ENCODE measurements at regions not wholly inside any gene's neighbourhood (a gene's known extent, or its start where the extent isn't known, plus 50 kb on each side); places are given as distances from the start of the nearest gene placed in this dataset.

GRCh38 chr15:81471151-81471550 lies 97.1 kb upstream of the TMC3 start:
- CTCF ChIA-PET: interaction anchor here (1.4 to 2.4 kb wide), 2 partner anchors 10 to 62 kb away, joined by 3 to 17 read pairs; no protein-coding TSS in a partner anchor
- no peaks in the 10 kb centered on the region for H3K9me3 ChIP-seq
- no peaks in the 10 kb centered on the region for H3K4me1 ChIP-seq (ENCODE audit: control insufficient read depth in 1 of 2, insufficient read depth in 2 of 2, low read depth in 1 of 2, low read length in 1 of 2)
- POLR2A ChIA-PET: no interaction called here
- DNase-seq: no peak
- H3K36me3 ChIP-seq (replicated peaks in 1 of 2; ENCODE audit: control insufficient read depth in 1 of 2, insufficient read depth in 2 of 2, low read length in 1 of 2): no peaks in the 10 kb centered on the region
- H3K9ac ChIP-seq: no peak overlapping the region
- H3F3A ChIP-seq (replicated peaks; ENCODE audit: insufficient read depth): peaks cover 4% of the 10 kb centered on the region
- no peak overlapping the region for H3K4me3 ChIP-seq (ENCODE audit: low read depth in 2 of 2, low read length in 1 of 2)
- no peaks in the 10 kb centered on the region for H4K20me1 ChIP-seq (ENCODE audit: insufficient read depth)
- H3K9me2 ChIP-seq: no peaks in the 10 kb centered on the region; the same call in 1 of the 2 replicates
- TF ChIP-seq RCOR1 (IDR thresholded peaks at IDR 0.05; ENCODE audit: low read length): no peak
- TF ChIP-seq, protein P1, sequence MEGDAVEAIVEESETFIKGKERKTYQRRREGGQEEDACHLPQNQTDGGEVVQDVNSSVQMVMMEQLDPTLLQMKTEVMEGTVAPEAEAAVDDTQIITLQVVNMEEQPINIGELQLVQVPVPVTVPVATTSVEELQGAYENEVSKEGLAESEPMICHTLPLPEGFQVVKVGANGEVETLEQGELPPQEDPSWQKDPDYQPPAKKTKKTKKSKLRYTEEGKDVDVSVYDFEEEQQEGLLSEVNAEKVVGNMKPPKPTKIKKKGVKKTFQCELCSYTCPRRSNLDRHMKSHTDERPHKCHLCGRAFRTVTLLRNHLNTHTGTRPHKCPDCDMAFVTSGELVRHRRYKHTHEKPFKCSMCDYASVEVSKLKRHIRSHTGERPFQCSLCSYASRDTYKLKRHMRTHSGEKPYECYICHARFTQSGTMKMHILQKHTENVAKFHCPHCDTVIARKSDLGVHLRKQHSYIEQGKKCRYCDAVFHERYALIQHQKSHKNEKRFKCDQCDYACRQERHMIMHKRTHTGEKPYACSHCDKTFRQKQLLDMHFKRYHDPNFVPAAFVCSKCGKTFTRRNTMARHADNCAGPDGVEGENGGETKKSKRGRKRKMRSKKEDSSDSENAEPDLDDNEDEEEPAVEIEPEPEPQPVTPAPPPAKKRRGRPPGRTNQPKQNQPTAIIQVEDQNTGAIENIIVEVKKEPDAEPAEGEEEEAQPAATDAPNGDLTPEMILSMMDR (IDR thresholded peaks at IDR 0.05): no peak
- no peak for TF ChIP-seq FOXM1 (IDR thresholded peaks at IDR 0.05; ENCODE audit: low read depth)
- TF ChIP-seq TAF1 (IDR thresholded peaks at IDR 0.05; ENCODE audit: borderline replicate concordance, low read depth, low read length): no peak
- TF ChIP-seq, protein P2, sequence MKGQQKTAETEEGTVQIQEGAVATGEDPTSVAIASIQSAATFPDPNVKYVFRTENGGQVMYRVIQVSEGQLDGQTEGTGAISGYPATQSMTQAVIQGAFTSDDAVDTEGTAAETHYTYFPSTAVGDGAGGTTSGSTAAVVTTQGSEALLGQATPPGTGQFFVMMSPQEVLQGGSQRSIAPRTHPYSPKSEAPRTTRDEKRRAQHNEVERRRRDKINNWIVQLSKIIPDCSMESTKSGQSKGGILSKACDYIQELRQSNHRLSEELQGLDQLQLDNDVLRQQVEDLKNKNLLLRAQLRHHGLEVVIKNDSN (IDR thresholded peaks at IDR 0.05; ENCODE audit: borderline replicate concordance, low read depth): no peak
- no peak for TF ChIP-seq TEAD4 (IDR thresholded peaks at IDR 0.05; ENCODE audit: borderline replicate concordance, insufficient read depth)
- no peak for TF ChIP-seq YY1 (IDR thresholded peaks at IDR 0.05; ENCODE audit: low read depth)
- no peak for TF ChIP-seq RAD21 (IDR thresholded peaks at IDR 0.05; ENCODE audit: low read length)
- TF ChIP-seq, protein P3, sequence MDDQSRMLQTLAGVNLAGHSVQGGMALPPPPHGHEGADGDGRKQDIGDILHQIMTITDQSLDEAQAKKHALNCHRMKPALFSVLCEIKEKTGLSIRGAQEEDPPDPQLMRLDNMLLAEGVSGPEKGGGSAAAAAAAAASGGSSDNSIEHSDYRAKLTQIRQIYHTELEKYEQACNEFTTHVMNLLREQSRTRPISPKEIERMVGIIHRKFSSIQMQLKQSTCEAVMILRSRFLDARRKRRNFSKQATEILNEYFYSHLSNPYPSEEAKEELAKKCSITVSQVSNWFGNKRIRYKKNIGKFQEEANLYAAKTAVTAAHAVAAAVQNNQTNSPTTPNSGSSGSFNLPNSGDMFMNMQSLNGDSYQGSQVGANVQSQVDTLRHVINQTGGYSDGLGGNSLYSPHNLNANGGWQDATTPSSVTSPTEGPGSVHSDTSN (IDR thresholded peaks at IDR 0.05): no peak
- TF ChIP-seq NRF1 (IDR thresholded peaks at IDR 0.05; ENCODE audit: low read depth, low read length): no peak
- TF ChIP-seq, protein P4, sequence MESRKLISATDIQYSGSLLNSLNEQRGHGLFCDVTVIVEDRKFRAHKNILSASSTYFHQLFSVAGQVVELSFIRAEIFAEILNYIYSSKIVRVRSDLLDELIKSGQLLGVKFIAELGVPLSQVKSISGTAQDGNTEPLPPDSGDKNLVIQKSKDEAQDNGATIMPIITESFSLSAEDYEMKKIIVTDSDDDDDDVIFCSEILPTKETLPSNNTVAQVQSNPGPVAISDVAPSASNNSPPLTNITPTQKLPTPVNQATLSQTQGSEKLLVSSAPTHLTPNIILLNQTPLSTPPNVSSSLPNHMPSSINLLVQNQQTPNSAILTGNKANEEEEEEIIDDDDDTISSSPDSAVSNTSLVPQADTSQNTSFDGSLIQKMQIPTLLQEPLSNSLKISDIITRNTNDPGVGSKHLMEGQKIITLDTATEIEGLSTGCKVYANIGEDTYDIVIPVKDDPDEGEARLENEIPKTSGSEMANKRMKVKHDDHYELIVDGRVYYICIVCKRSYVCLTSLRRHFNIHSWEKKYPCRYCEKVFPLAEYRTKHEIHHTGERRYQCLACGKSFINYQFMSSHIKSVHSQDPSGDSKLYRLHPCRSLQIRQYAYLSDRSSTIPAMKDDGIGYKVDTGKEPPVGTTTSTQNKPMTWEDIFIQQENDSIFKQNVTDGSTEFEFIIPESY (IDR thresholded peaks at IDR 0.05; ENCODE audit: borderline replicate concordance, low read depth): no peak
- TF ChIP-seq RFX5 (IDR thresholded peaks at IDR 0.05; ENCODE audit: low read length): no peak
- no peak for TF ChIP-seq GABPA (IDR thresholded peaks at IDR 0.05; ENCODE audit: low read depth)
- TF ChIP-seq, protein P5, sequence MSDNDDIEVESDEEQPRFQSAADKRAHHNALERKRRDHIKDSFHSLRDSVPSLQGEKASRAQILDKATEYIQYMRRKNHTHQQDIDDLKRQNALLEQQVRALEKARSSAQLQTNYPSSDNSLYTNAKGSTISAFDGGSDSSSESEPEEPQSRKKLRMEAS (IDR thresholded peaks at IDR 0.05; ENCODE audit: low read depth): no peak
- TF ChIP-seq GATA2 (CRISPR knock-in tag; IDR thresholded peaks at IDR 0.05): no peak
- 35% methylated on average over 2 of the region's 2 CpGs for WGBS (ENCODE audit: low lambda C conversion rate)
- no peak overlapping the region for H2AFZ ChIP-seq (ENCODE audit: low read depth)
- no peaks in the 10 kb centered on the region for H3K27me3 ChIP-seq (ENCODE audit: insufficient read depth)
- no peak overlapping the region for H3K27ac ChIP-seq (ENCODE audit: low read depth in 2 of 2, low read length in 1 of 2)
- H3K4me2 ChIP-seq: no peak overlapping the region
- H3K79me2 ChIP-seq (ENCODE audit: insufficient read depth): no peaks in the 10 kb centered on the region
